OCI-LY3 (cell line): ENCODE measurements at regions not wholly inside any gene's neighbourhood (a gene's known extent, or its start where the extent isn't known, plus 50 kb on each side); places are given as distances from the start of the nearest gene placed in this dataset.

Experiments used
- H2AFZ ChIP-seq: fragments of 200-600, 300-600 bp; shearing (Covaris generic); 2 replicates; pipeline ENCODE4 v1.6.0; 2014; ENCODE audit warnings: antibody characterized with exemption, low read depth, low read length
- H3K27ac ChIP-seq: fragments of 200-600, 300-600 bp; sonication (generic); 2 replicates; pipeline ENCODE4 v1.5.1; 2014; ENCODE audit warnings: mild to moderate bottlenecking, low read length, moderate library complexity, mixed read lengths
- H3K27me3 ChIP-seq: fragments of 200-600, 300-600 bp; sonication (generic); 2 replicates; pipeline ENCODE4 v1.6.1; 2014; ENCODE audit warnings: low read depth, low read length, mixed read lengths
- H3K36me3 ChIP-seq: fragments of 200-600, 300-600 bp; sonication (generic); replicated peaks from 2 replicates; pipeline ENCODE3; 2014; ENCODE audit warnings: low read depth, low read length, mixed read lengths
- H3K4me1 ChIP-seq: fragments of 300-600, 200-600 bp; sonication (generic); 2 replicates; pipeline ENCODE4 v1.6.1; 2014; ENCODE audit warnings: low read length, mixed read lengths
- H3K4me2 ChIP-seq: fragments of 200-600, 300-600 bp; sonication (generic); 2 replicates; pipeline ENCODE4 v1.6.1; 2014; ENCODE audit warnings: low read length, mixed read lengths
- H3K4me3 ChIP-seq: fragments of 300-600, 200-600 bp; sonication (generic); 2 replicates; pipeline ENCODE4 v1.5.1; 2014; ENCODE audit warnings: antibody characterized with exemption, mild to moderate bottlenecking, low read length, moderate library complexity
- H3K79me2 ChIP-seq: fragments of 300-600, 200-600 bp; shearing (Covaris generic); 2 replicates; pipeline ENCODE4 v1.6.1; 2014; ENCODE audit warnings: mild to moderate bottlenecking, low read length, mixed read lengths
- H3K9ac ChIP-seq: fragments of 300-600, 200-600 bp; shearing (Covaris generic); 2 replicates; pipeline ENCODE4 v1.6.0; 2014; ENCODE audit warnings: mild to moderate bottlenecking, low read length, moderate library complexity
- H3K9me3 ChIP-seq: fragments of 200-600, 300-600 bp; shearing (Covaris generic); 2 replicates; pipeline ENCODE4 v1.6.1; 2014; ENCODE audit warnings: low read length, mixed read lengths; ENCODE audit not compliant: insufficient read depth
- H4K20me1 ChIP-seq: fragments of 200-600, 300-600 bp; sonication (generic); 2 replicates; pipeline ENCODE4 v1.6.1; 2016; ENCODE audit warnings: low read length, mixed read lengths; ENCODE audit not compliant: insufficient read depth
- EZH2phosphoT487 ChIP-seq: fragments of 200-600 bp; shearing (Covaris generic); IDR thresholded peaks from 2 replicates; pipeline ENCODE4 v1.6.1; 2018; ENCODE audit warnings: antibody characterized with exemption, mixed run types, low read depth
- TF ChIP-seq, protein P1 (sequence below): fragments of 200-600, 300-600 bp; sonication (generic); IDR thresholded peaks from 2 replicates; pipeline ENCODE4 v1.5.1; 2014; ENCODE audit warnings: antibody characterized with exemption, low read length, low read depth

DNA sequence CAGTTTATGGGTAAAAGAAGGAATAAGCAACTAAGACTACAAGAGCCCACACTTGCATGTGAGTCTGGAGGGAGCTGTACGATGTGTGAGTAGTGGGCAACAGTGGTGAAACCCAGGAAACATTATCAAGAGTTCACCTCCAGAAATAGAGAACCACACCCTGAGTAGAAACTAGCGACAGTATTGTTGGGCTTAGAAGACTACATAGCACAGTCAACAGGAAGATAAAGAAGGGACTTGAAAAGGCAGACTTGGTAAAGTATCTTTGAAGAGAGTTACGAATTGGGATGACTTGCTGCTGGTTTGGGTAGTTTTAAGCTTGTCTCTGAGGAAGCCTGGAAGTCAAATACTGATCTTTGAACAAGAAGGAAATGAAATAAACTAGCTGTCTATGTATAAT, 223.2 kb upstream of the GNAI1 start:
- Histone ChIP-seq H3K4me3 (no peak overlapping the region), H3K4me2 (no peak overlapping the region), H3K27ac (no peak overlapping the region), H3K79me2 (no peaks in the 10 kb centered on the region), H3K9me3 (no peaks in the 10 kb centered on the region), H3K9ac (no peak overlapping the region), H3K4me1 (no peaks in the 10 kb centered on the region), H3K27me3 (no peaks in the 10 kb centered on the region), H3K36me3 (no peaks in the 10 kb centered on the region), H2AFZ (no peak overlapping the region), H4K20me1 (no peaks in the 10 kb centered on the region)
- TF ChIP-seq, protein P1, sequence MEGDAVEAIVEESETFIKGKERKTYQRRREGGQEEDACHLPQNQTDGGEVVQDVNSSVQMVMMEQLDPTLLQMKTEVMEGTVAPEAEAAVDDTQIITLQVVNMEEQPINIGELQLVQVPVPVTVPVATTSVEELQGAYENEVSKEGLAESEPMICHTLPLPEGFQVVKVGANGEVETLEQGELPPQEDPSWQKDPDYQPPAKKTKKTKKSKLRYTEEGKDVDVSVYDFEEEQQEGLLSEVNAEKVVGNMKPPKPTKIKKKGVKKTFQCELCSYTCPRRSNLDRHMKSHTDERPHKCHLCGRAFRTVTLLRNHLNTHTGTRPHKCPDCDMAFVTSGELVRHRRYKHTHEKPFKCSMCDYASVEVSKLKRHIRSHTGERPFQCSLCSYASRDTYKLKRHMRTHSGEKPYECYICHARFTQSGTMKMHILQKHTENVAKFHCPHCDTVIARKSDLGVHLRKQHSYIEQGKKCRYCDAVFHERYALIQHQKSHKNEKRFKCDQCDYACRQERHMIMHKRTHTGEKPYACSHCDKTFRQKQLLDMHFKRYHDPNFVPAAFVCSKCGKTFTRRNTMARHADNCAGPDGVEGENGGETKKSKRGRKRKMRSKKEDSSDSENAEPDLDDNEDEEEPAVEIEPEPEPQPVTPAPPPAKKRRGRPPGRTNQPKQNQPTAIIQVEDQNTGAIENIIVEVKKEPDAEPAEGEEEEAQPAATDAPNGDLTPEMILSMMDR, result no peak
- no peak for TF ChIP-seq EZH2phosphoT487

DNA sequence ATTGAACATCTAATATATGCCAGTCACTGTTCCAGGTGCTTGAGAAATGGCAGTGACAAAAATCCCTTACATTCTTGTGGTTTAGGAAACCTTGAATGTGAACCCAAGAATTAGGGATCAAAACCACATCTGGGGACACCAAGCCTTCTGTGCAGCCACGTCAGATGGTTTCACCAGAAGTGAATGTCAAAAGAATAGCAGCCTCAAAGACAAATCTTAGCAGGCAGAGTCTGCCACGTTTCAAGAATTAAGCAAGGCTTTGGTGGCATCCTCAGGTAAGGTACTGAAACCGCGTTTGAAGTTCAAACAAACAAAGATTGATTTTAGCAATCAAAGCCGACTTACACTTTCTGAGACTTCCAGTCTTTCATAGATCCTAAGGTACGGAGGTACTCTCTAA, 225.5 kb upstream of the GNAI1 start:
- H3K4me1 ChIP-seq, result no peaks in the 10 kb centered on the region
- H2AFZ ChIP-seq, result no peak overlapping the region
- no peak overlapping the region for H3K4me2 ChIP-seq
- H3K79me2 ChIP-seq, result no peaks in the 10 kb centered on the region
- H4K20me1 ChIP-seq, result no peaks in the 10 kb centered on the region
- H3K36me3 ChIP-seq, result no peaks in the 10 kb centered on the region
- H3K27me3 ChIP-seq, result no peaks in the 10 kb centered on the region
- TF ChIP-seq EZH2phosphoT487, result no peak
- TF ChIP-seq, protein P1, result no peak
- no peak overlapping the region for H3K27ac ChIP-seq
- no peaks in the 10 kb centered on the region for H3K9me3 ChIP-seq
- no peak overlapping the region for H3K4me3 ChIP-seq
- H3K9ac ChIP-seq, result no peak overlapping the region

DNA sequence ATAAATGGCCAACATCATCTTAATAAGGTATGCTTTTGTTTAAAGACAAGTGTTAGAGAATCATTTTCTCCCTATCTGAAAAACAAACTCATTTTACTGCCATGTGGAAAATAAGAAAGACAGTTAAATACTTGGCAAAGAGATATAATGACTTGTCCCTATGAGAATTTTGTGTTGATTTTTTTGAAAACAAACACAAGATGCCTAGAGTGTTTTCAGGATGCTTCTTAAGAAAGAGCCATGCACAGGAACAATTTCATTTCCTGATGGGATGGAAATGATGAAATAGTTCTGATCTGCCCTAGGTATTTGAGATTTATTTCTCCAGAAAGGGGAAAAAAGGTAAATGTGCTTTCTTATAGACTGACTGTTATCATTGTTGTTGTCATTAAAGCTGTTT, 237.5 kb upstream of the GNAI1 start:
- H3K4me1 ChIP-seq, result no peaks in the 10 kb centered on the region
- no peak overlapping the region for H3K4me3 ChIP-seq
- no peaks in the 10 kb centered on the region for H4K20me1 ChIP-seq
- no peaks in the 10 kb centered on the region for H3K9me3 ChIP-seq
- no peak overlapping the region for H2AFZ ChIP-seq
- TF ChIP-seq EZH2phosphoT487, result no peak
- TF ChIP-seq, protein P1, result no peak
- H3K27me3 ChIP-seq, result no peaks in the 10 kb centered on the region
- no peak overlapping the region for H3K27ac ChIP-seq
- no peaks in the 10 kb centered on the region for H3K79me2 ChIP-seq
- H3K4me2 ChIP-seq, result no peak overlapping the region
- no peaks in the 10 kb centered on the region for H3K36me3 ChIP-seq
- no peak overlapping the region for H3K9ac ChIP-seq

DNA sequence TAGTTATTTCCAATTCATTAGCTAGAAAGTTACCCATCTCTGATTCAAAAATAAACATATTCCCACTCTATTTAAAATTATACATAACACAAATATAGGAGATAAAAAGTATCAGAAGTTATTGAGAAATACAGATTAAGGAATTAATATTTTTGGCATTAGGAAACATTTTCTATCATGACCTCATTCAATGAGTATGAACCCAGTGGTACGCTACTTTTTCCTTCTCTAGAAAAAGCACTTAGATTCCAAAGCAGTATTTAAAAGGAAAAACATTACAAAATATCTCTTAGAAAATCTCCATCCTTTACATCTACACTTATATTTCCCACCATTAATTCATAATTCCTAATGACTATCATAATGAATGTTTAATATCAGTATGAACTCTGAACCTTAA, 240.6 kb upstream of the GNAI1 start:
- no peak overlapping the region for H3K27ac ChIP-seq
- no peak for TF ChIP-seq EZH2phosphoT487
- TF ChIP-seq, protein P1, result no peak

More for the DNA sequence above, 240.6 kb upstream of the GNAI1 start:
- Histone ChIP-seq H3K4me1 (no peaks in the 10 kb centered on the region), H3K9ac (no peak overlapping the region), H4K20me1 (no peaks in the 10 kb centered on the region), H2AFZ (no peak overlapping the region), H3K9me3 (no peaks in the 10 kb centered on the region), H3K36me3 (no peaks in the 10 kb centered on the region), H3K4me3 (no peak overlapping the region), H3K79me2 (no peaks in the 10 kb centered on the region), H3K4me2 (no peak overlapping the region), H3K27me3 (no peaks in the 10 kb centered on the region)
